ENCODE measurements at regions not wholly inside any gene's neighbourhood (a gene's known extent, or its start where the extent isn't known, plus 50 kb on each side); places are given as distances from the start of the nearest gene placed in this dataset.
"Not testable (repeated sequence)": the region's sequence is repeated elsewhere in the genome, so short reads cannot be mapped to it uniquely, and the experiment has no call there.

DNA sequence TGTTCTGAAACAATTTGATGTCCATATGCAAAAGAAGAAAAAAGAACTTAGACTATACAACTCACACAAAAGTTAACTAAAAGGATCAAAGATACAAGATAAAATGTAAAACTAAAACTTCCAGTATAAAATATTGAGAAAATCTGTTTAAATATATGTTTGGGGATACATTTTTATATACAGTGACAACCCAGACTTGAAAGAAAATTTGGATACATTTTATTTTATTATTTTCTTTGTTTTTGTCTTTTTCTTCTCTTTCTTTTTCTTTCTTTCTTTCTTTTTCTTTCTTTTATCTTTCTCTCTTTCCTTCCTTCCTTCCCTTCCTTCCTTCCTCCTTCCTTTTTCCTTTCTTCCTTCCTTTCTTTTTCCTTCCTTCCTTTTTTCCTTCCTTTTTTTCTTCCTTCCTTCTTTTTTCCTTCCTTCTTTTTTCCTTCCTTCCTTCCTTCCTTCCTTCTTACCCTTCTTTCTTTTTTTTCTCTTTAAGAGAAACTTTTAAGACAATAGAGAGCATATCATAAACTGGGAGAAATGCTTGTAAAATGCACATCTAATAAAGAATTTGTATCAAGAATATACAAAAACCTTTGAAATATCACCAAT, 954.5 kb upstream of the LRFN5 start:
- ATAC-seq (ENCODE audit: low read depth in 2 of 2) (no peak), DNase-seq (no peak)
- H3K9me3 Mint-ChIP-seq, result peaks cover 0 to 4% (median 0%) of the 10 kb centered on the region in 7 donors
- H3K27ac Mint-ChIP-seq, result peak overlapping the region in 1 of 6 donors; percentile 55
- no peaks in the 10 kb centered on the region for H3K4me1 Mint-ChIP-seq
- no peaks in the 10 kb centered on the region for H3K27me3 Mint-ChIP-seq
- no peak overlapping the region for H3K4me3 Mint-ChIP-seq
- H3K36me3 Mint-ChIP-seq, result no peaks in the 10 kb centered on the region

DNA sequence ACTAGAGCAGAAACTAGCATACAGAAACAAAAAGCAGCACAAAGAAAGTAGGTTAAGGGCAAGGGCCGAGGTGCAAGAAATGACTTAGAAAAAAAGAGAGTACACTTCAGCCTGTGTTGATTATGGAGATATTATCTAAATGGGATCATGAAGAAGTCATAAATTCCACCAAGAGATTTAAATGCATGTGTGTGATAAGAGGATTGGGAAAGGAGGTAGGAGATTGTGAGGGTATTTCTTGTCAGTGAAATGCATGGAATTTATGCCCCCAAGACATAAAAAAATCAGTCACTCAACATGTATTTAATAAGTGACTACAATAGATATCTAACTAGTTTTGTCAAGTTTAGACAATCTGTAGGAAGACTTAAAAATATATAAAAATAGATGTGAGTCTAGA, 976.2 kb upstream of the LRFN5 start:
- no peak for DNase-seq
- no peaks in the 10 kb centered on the region for H3K4me1 Mint-ChIP-seq
- no peak for ATAC-seq (ENCODE audit: low read depth in 2 of 2)
- H3K36me3 Mint-ChIP-seq, result no peaks in the 10 kb centered on the region
- no peaks in the 10 kb centered on the region for H3K27me3 Mint-ChIP-seq
- H3K27ac Mint-ChIP-seq, result no peak overlapping the region
- peaks cover 0 to 3% (median 0%) of the 10 kb centered on the region in 7 donors for H3K9me3 Mint-ChIP-seq
- no peak overlapping the region for H3K4me3 Mint-ChIP-seq

DNA sequence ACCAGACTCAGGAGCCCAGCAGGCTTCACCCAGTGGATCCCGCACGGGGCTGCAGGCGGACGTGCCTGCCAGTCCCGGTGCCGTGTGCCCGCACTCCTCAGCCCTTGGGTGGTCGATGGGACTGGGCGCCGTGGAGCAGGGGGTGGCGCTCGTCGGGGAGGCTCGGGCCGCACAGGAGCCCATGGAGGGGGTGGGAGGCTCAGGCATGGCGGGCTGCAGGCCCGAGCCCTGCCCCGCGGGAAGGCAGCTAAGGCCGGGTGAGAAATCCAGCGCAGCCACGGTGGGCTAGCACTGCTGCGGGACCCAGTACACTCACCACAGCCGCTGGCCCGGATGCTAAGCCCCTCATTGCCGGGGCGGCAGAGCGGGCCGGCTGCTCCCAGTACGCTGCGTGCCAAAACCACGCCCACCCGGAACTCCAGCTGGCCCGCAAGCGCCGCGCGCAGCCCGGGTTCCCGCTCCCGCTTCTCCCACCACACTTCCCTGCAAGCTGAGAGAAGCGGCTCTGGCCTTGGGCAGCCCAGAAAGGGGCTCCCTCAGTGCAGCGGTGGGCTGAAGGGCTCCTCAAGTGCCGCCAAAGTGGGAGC, 977.0 kb upstream of the LRFN5 start:
- H3K27me3 Mint-ChIP-seq; ATAC-seq (ENCODE audit: low read depth in 2 of 2); H3K9me3 Mint-ChIP-seq; H3K36me3 Mint-ChIP-seq; H3K4me1 Mint-ChIP-seq; H3K27ac Mint-ChIP-seq; DNase-seq: not testable (repeated sequence)
- H3K4me3 Mint-ChIP-seq, result peak overlapping the region in 2 of 8 donors; percentile 24 to 74

DNA sequence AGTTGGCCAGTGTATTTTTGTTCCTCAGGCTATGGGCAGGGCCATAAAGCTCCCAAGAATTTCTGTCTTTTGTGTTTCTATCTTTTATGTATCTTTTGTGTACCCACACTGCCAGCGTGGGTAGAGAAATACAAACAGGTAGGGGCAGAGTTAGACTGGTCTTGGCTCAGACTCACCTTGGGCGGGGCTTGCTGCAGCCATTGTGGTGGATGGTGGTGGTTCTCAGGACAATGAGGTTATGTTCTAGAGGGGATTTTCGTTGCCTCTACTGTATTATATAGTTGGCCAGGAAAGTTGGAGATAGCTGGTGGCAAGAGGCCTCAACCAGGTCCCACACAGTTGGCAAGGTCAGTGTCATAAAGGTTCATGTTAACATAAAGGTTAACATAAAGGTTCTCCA, 977.5 kb upstream of the LRFN5 start:
- Mint-ChIP-seq H3K4me3 (no peak overlapping the region), H3K4me1 (no peaks in the 10 kb centered on the region)

DNA sequence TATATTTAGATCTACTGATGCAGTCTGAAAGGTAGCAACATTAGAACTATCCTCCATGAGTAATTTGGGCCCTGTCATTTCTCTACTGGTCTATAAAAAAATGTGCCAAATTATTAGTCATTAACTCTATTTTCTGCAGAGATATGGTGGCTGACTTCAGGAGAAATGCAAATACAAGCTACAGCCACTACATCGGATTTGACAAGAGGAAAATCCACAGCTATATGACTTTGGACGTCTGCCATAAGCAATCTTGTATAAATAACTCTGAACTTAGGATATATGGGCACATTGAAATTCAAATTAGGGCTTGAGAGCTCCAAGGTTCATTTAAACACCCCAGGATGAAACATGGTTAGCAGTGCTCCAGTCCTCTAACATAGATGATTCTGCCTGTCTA, 983.0 kb upstream of the LRFN5 start:
- H3K36me3 Mint-ChIP-seq, result no peaks in the 10 kb centered on the region
- no peaks in the 10 kb centered on the region for H3K27me3 Mint-ChIP-seq
- H3K9me3 Mint-ChIP-seq, result no peaks in the 10 kb centered on the region
- no peak overlapping the region for H3K4me3 Mint-ChIP-seq
- H3K4me1 Mint-ChIP-seq, result no peaks in the 10 kb centered on the region
- no peak overlapping the region for H3K27ac Mint-ChIP-seq
- no peak for ATAC-seq (ENCODE audit: low read depth in 2 of 2)
- DNase-seq, result no peak

More for the DNA sequence above, 977.5 kb upstream of the LRFN5 start:
- Mint-ChIP-seq H3K27me3 (no peaks in the 10 kb centered on the region), H3K9me3 (peaks cover 0 to 3% (median 0%) of the 10 kb centered on the region in 7 donors), H3K27ac (no peak overlapping the region), H3K36me3 (no peaks in the 10 kb centered on the region)
- no peak for ATAC-seq (ENCODE audit: low read depth in 2 of 2)
- no peak for DNase-seq

DNA sequence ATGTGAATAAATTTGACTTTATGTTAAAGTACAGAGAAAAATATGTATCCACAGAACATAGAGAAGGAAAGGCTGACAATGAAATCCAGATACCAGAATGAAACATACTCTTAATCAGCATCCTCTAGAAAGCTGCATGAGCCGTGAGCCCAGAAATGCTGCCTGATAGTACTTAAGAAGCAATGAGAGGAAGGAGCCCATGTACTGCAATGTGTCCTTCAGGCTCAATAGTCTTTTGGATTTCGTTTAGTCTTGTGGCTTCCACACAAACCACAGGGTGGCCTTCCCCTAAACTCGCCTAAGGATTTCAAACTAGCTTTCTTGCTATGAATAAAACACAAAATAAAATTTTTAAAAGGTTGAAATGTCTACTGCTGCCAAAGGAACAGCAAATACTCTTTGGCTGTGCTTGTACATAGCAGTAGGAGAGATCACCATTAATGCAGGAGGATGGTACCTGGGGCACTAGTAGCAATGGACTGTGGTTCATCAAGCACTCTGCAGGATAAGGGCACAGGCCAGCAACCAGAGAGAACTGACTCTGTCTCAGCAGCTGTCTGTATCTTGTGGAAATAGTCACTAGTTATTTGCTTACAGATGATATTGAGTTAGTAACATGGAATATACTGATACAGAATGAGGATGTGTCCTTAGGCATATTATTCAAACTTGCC, 988.3 kb upstream of the LRFN5 start:
- Mint-ChIP-seq H3K36me3 (no peaks in the 10 kb centered on the region), H3K27ac (no peak overlapping the region), H3K9me3 (no peaks in the 10 kb centered on the region), H3K27me3 (no peaks in the 10 kb centered on the region), H3K4me1 (no peaks in the 10 kb centered on the region), H3K4me3 (no peak overlapping the region)
- DNase-seq (no peak), ATAC-seq (ENCODE audit: low read depth in 2 of 2) (no peak)

DNA sequence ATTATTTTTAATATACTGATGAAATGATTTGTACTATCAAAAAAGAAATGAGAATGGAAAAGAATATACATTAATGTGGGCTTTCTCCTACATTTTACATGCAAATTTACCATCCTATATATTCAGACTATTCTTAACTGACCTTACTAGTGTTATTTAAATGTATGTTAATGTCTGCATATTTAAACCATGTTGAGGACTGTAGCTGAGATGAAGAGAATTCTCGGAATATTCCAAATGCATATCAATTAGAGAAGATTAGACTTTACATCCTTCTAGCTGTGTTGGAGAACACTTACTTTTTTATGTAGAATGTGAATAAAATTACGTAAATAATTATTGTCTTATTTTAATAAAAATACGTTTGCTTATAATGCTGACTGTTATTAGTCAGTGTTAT, 990.1 kb upstream of the LRFN5 start:
- Mint-ChIP-seq H3K4me3 (no peak overlapping the region), H3K27ac (no peak overlapping the region), H3K9me3 (peaks cover 0 to 3% (median 0%) of the 10 kb centered on the region in 7 donors), H3K27me3 (no peaks in the 10 kb centered on the region), H3K4me1 (no peaks in the 10 kb centered on the region), H3K36me3 (no peaks in the 10 kb centered on the region)
- no peak for DNase-seq
- no peak for ATAC-seq (ENCODE audit: low read depth in 2 of 2)

DNA sequence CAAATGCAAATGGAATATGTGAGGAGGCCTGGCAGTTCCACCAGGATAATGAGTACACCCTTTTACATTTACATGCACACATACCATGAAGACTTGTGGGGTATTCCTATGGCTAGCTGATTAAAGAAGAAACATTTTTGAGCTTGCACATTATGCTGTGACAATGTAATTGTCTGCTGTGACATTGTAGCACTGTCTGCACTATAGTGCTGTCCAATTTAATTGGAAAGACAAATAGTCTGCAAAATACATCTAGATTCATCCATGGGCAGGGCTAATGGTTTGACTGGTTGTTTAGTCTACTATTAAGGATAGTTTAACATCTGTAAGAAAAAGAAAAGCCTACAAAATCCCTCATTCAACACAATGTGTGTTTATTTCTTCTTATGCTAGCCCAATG, 1005.6 kb upstream of the LRFN5 start:
- H3K4me1 Mint-ChIP-seq, result no peaks in the 10 kb centered on the region
- H3K27ac Mint-ChIP-seq, result no peak overlapping the region
- no peaks in the 10 kb centered on the region for H3K27me3 Mint-ChIP-seq
- H3K9me3 Mint-ChIP-seq, result peaks cover 0 to 2% (median 0%) of the 10 kb centered on the region in 7 donors
- no peak overlapping the region for H3K4me3 Mint-ChIP-seq
- ATAC-seq (ENCODE audit: low read depth in 2 of 2) (no peak), DNase-seq (no peak)
- no peaks in the 10 kb centered on the region for H3K36me3 Mint-ChIP-seq

DNA sequence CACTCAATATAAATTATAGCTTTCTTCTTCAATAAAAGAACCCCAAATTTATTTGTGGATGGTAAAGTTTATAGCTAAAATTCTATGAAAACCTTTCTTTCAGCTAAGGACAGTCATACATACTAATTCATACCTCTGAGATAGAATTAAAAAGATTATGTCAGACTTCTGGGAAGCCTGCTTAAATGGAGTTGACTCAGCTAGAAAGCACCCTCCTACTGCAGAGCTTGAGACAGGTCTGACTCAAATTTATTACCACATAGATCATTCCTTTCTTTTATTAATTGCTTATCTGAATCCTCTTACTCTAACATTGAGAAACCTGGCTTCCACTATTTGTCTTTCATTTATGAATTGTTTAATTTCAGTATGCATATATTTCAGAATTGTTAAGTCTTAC, 1007.0 kb upstream of the LRFN5 start:
- Mint-ChIP-seq H3K4me3 (no peak overlapping the region), H3K4me1 (no peaks in the 10 kb centered on the region), H3K27me3 (no peaks in the 10 kb centered on the region), H3K9me3 (no peaks in the 10 kb centered on the region), H3K36me3 (no peaks in the 10 kb centered on the region), H3K27ac (no peak overlapping the region)
- ATAC-seq (ENCODE audit: low read depth in 2 of 2) (no peak), DNase-seq (no peak)

DNA sequence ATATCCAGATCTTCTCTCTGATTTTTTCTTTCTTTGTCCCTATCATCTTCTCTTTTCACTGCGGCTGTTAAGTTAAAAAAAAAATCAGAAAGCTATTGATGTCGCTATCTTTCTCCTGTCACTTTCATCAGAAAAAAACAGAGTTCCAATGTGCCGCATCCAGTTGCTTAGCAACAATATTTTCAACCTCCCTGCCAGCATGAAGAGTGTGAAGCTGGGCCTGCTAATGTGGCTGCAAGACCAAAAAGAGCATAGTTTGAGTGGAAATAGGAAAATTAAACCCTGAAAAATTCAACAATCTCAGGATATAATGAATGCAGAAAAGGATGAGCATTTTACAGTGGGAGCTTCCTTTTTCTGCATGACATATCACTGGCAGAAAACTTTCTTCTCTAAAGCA, 1025.4 kb upstream of the LRFN5 start:
- ATAC-seq (ENCODE audit: low read depth in 2 of 2) (no peak), DNase-seq (no peak)
- H3K9me3 Mint-ChIP-seq, result peaks cover 0 to 2% (median 0%) of the 10 kb centered on the region in 7 donors
- no peaks in the 10 kb centered on the region for H3K4me1 Mint-ChIP-seq
- no peaks in the 10 kb centered on the region for H3K36me3 Mint-ChIP-seq
- no peak overlapping the region for H3K4me3 Mint-ChIP-seq
- no peak overlapping the region for H3K27ac Mint-ChIP-seq
- H3K27me3 Mint-ChIP-seq, result no peaks in the 10 kb centered on the region

DNA sequence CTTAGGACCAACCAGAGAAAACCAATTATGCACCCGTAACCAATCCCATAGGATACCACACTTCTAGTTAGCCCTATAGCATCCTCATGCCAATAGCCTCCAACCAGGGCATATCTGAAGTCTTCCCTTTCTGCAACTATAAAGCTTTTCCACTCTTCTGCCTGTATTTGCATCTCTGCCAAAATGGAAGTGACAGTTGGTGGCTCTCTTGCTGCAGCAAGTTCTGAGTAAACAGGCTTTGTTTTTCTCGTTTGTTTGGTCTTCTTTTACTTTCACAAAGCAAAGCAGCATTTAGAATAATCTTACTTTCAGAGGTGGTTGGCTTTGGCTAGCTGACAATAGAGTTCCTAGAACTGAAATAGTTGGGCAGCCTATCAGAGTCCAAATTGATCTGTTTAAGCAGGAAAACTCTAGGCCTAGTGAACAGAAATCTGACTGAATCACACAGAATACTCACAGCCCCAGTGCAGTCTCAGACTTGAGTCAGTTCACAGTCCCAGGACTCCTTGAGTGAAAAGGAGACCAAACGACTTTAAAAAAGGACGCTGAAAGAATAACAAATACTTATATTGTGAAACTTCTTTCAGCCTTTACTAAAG, 1029.7 kb upstream of the LRFN5 start:
- Mint-ChIP-seq H3K9me3 (peaks cover 0 to 6% (median 0%) of the 10 kb centered on the region in 7 donors), H3K4me3 (no peak overlapping the region), H3K4me1 (no peaks in the 10 kb centered on the region), H3K36me3 (no peaks in the 10 kb centered on the region), H3K27me3 (no peaks in the 10 kb centered on the region), H3K27ac (no peak overlapping the region)
- DNase-seq (no peak), ATAC-seq (ENCODE audit: low read depth in 2 of 2) (no peak)

DNA sequence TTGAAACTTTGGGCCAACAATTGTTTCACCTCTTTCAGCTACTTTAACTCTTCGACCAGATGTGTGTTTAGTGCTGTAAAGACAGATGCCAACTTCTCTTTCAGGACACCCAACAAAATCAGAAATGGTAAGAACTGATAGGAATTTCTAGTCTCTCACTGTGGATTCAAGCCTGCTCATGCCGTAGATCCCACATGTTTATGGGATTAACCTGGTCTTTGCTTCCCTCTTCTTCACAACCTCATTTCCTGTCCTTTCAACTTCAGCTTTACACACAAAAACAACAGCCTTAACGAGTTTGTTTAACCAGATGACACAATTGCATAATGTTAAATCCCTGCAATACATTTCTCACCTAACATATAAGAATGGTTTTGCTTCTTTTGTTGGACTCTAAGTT, 1031.9 kb upstream of the LRFN5 start:
- no peak overlapping the region for H3K4me3 Mint-ChIP-seq
- H3K9me3 Mint-ChIP-seq, result peaks cover 0 to 6% (median 0%) of the 10 kb centered on the region in 7 donors
- no peaks in the 10 kb centered on the region for H3K4me1 Mint-ChIP-seq
- no peaks in the 10 kb centered on the region for H3K27me3 Mint-ChIP-seq
- H3K27ac Mint-ChIP-seq, result no peak overlapping the region
- DNase-seq (no peak), ATAC-seq (ENCODE audit: low read depth in 2 of 2) (no peak)
- no peaks in the 10 kb centered on the region for H3K36me3 Mint-ChIP-seq

DNA sequence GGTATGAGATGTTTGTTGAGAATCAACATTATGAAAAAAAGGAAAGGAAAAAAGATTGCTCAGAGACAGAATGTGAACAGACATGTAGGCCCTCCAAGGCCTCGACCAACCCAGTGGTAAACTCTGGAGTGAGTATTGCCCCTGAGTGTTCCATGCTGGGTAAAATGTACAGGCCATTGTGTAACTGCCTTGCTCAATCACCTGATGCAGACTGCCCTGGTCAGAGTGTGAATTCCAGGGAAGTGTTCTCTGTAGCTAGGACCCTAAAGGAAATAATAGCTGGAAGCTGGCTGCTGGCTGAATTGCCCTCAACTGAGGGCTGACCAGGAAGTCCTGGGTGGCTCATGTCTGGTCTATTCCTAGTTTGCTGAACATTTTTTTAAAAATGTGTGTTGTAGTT, 1081.4 kb upstream of the LRFN5 start:
- DNase-seq (no peak), ATAC-seq (ENCODE audit: low read depth in 2 of 2) (no peak)
- Mint-ChIP-seq H3K36me3 (no peaks in the 10 kb centered on the region), H3K27me3 (no peaks in the 10 kb centered on the region), H3K4me3 (no peak overlapping the region), H3K9me3 (peaks cover 0 to 3% (median 0%) of the 10 kb centered on the region in 7 donors), H3K4me1 (no peaks in the 10 kb centered on the region), H3K27ac (no peak overlapping the region)

DNA sequence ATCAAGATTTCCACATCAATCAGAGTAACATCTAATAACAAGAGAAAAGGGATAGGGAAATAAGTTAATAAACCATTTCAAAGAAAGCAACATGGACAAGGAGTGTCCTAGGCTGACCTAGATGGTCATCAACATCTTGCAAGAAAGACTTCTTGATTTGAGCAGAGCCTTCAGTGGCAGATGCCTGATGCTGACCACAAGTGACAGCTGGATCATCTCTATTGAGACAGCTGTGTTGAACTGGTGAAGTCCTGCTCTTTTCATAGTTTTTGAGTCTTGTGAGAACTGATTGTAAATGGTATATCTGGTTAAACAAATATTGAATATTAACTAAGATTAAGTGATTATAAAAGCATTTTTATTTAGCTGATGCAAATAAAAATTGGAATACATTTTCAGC, 1083.6 kb upstream of the LRFN5 start:
- Mint-ChIP-seq H3K4me1 (no peaks in the 10 kb centered on the region), H3K27ac (no peak overlapping the region), H3K9me3 (peaks cover 0 to 3% (median 0%) of the 10 kb centered on the region in 7 donors), H3K36me3 (no peaks in the 10 kb centered on the region), H3K4me3 (no peak overlapping the region), H3K27me3 (no peaks in the 10 kb centered on the region)
- no peak for ATAC-seq (ENCODE audit: low read depth in 2 of 2)
- DNase-seq, result no peak
